IMR-90 (cell line): ENCODE measurements at regions not wholly inside any gene's neighbourhood (a gene's known extent, or its start where the extent isn't known, plus 50 kb on each side); places are given as distances from the start of the nearest gene placed in this dataset.

Experiments used
- ATAC-seq: fragments of 200-7000 bp; cut with Tn5 transposase; 2 replicates; pipeline ENCODE4 v1.9.1; 2020; ENCODE audit warnings: low read depth, mild to moderate bottlenecking, moderate library complexity
- BruUV-seq: library from RNA; stranded (reverse); fragments of 400-500 nt; replicated peaks from 2 replicates; lab custom pipeline; 2021; lab: Mats Ljungman, UMichigan
- CTCF ChIA-PET: fragments of 300-600 bp; formaldehyde crosslinking; extraction: SDS; loops from one replicate; lab custom pipeline; 2021; ENCODE audit warnings: antibody characterized with exemption; lab: Yijun Ruan, JAX
- POLR2A ChIA-PET: fragments of 300-600 bp; sonication (Branson Sonifier 250); formaldehyde crosslinking; loops from one replicate; lab custom pipeline; 2022; ENCODE audit warnings: antibody characterized with exemption; ENCODE audit not compliant: unreplicated experiment; lab: Charles Lee
- DNase-seq: peaks from one replicate; pipeline ENCODE4 v3.0.0; 2013
- H2AFZ ChIP-seq: replicated peaks from 2 replicates; pipeline ENCODE3; 2013; ENCODE audit warnings: low read length, mild to moderate bottlenecking; ENCODE audit not compliant: poor library complexity
- H2AK5ac ChIP-seq: 2 replicates; pipeline ENCODE4 v1.6.1; 2013; ENCODE audit warnings: low read depth, low read length, inconsistent platforms
- H2AK9ac ChIP-seq: replicated peaks from 2 replicates; pipeline ENCODE3; 2013; ENCODE audit warnings: mild to moderate bottlenecking, low read depth, low read length, moderate library complexity; ENCODE audit not compliant: poor library complexity
- H2BK120ac ChIP-seq: 2 replicates; pipeline ENCODE4 v1.6.1; 2013; ENCODE audit warnings: low read depth, low read length, inconsistent platforms
- H2BK15ac ChIP-seq: 3 replicates; pipeline ENCODE4 v1.6.1; 2013; ENCODE audit warnings: low read depth, low read length, inconsistent platforms
- H2BK20ac ChIP-seq: 2 replicates; pipeline ENCODE4 v1.6.1; 2013; ENCODE audit warnings: low read depth, mild to moderate bottlenecking, inconsistent platforms, low read length, moderate library complexity
- H2BK5ac ChIP-seq: 2 replicates; pipeline ENCODE4 v1.6.1; 2013; ENCODE audit warnings: mild to moderate bottlenecking, low read depth, low read length, inconsistent platforms; ENCODE audit not compliant: poor library complexity, severe bottlenecking
- H3K14ac ChIP-seq: replicated peaks from 2 replicates; pipeline ENCODE4 v1.6.1; 2013; ENCODE audit warnings: low read depth, low read length, inconsistent platforms
- H3K18ac ChIP-seq: 2 replicates; pipeline ENCODE4 v1.6.1; 2013; ENCODE audit warnings: low read depth, low read length, control low read depth
- H3K23ac ChIP-seq: 2 replicates; pipeline ENCODE4 v1.6.1; 2013; ENCODE audit warnings: low read depth, low read length, inconsistent platforms
- H3K27ac ChIP-seq: 2 replicates; pipeline ENCODE4 v1.5.1; 2013; ENCODE audit warnings: mild to moderate bottlenecking, control low read depth, low read length; ENCODE audit not compliant: insufficient read depth
- H3K27me3 ChIP-seq: 2 replicates; pipeline ENCODE4 v1.6.1; 2013; ENCODE audit warnings: low read length; ENCODE audit not compliant: control insufficient read depth, insufficient read depth
- H3K36me3 ChIP-seq: 2 replicates; pipeline ENCODE4 v1.6.1; 2013; ENCODE audit warnings: low read length, mixed read lengths; ENCODE audit not compliant: control insufficient read depth, insufficient read depth
- H3K4ac ChIP-seq: 2 replicates; pipeline ENCODE4 v1.6.1; 2013; ENCODE audit warnings: low read depth, low read length, inconsistent platforms
- H3K4me1 ChIP-seq: 2 replicates; pipeline ENCODE4 v1.6.1; 2013; ENCODE audit warnings: low read length, mixed read lengths; ENCODE audit not compliant: control insufficient read depth, insufficient read depth
- H3K4me2 ChIP-seq: 2 replicates; pipeline ENCODE4 v1.6.1; 2013; ENCODE audit warnings: low read depth, mild to moderate bottlenecking, control low read depth, low read length, moderate library complexity
- H3K4me3 ChIP-seq: 2 replicates; pipeline ENCODE4 v1.5.1; 2013; ENCODE audit warnings: low read depth, mild to moderate bottlenecking, control low read depth, low read length, moderate library complexity; ENCODE audit not compliant: insufficient read depth
- H3K56ac ChIP-seq: 2 replicates; pipeline ENCODE4 v1.6.1; 2013; ENCODE audit warnings: low read length, inconsistent platforms; ENCODE audit not compliant: insufficient read depth; ENCODE audit errors: extremely low read depth
- H3K79me1 ChIP-seq, 2 experiments: 2 replicates each; pipeline ENCODE4 v1.6.1; 2013; ENCODE audit warnings: low read length in 2 of 2, inconsistent platforms in 1 of 2, low read depth in 1 of 2
- H3K9ac ChIP-seq: 2 replicates; pipeline ENCODE4 v1.6.1; 2013; ENCODE audit warnings: low read depth, low read length, control low read depth
- H3K9me1 ChIP-seq: 2 replicates; pipeline ENCODE4 v1.6.1; 2013; ENCODE audit warnings: low read length, inconsistent platforms; ENCODE audit not compliant: insufficient read depth
- H3K9me3 ChIP-seq: 2 replicates; pipeline ENCODE4 v1.6.1; 2013; ENCODE audit warnings: low read length; ENCODE audit not compliant: control insufficient read depth, insufficient read depth
- H4K20me1 ChIP-seq: 2 replicates; pipeline ENCODE4 v1.6.1; 2013; ENCODE audit warnings: low read length, inconsistent platforms; ENCODE audit not compliant: insufficient read depth
- H4K5ac ChIP-seq: 2 replicates; pipeline ENCODE4 v1.6.1; 2013; ENCODE audit warnings: mild to moderate bottlenecking, low read depth, low read length, control low read depth
- H4K8ac ChIP-seq, 2 experiments: 2 replicates each; pipeline ENCODE4 v1.6.1; 2013; ENCODE audit warnings: low read depth in 2 of 2, low read length in 2 of 2, control low read depth in 1 of 2, inconsistent platforms in 1 of 2
- H4K91ac ChIP-seq: 2 replicates; pipeline ENCODE4 v1.6.1; 2013; ENCODE audit warnings: low read depth, low read length, inconsistent platforms; ENCODE audit not compliant: insufficient read depth
- BHLHE40 ChIP-seq: fragments of 150-350 bp; IDR thresholded peaks from 2 replicates; pipeline ENCODE4 v1.6.1; 2016; ENCODE audit warnings: mild to moderate bottlenecking, low read depth, low read length
- ELK1 ChIP-seq: fragments of 150-350 bp; IDR thresholded peaks from 2 replicates; pipeline ENCODE4 v1.6.1; 2016; ENCODE audit warnings: low read depth, mild to moderate bottlenecking, low read length, moderate library complexity, borderline replicate concordance
- FOS ChIP-seq: fragments of 150-350 bp; IDR thresholded peaks from 2 replicates; pipeline ENCODE4 v1.6.1; 2016; ENCODE audit warnings: low read depth, low read length
- MAFK ChIP-seq: IDR thresholded peaks from 2 replicates; pipeline ENCODE4 v1.6.1; 2012; ENCODE audit warnings: low read depth, low read length, improper control_type of control experiment
- MXI1 ChIP-seq: IDR thresholded peaks from 2 replicates; pipeline ENCODE4 v1.6.1; 2012; ENCODE audit warnings: low read depth, mild to moderate bottlenecking, low read length, moderate library complexity, borderline replicate concordance
- RFX5 ChIP-seq: IDR thresholded peaks from 2 replicates; pipeline ENCODE4 v1.8.0; 2012; ENCODE audit warnings: low read depth, mild to moderate bottlenecking, low read length, moderate library complexity
- SMC3 ChIP-seq: fragments of 150-350 bp; IDR thresholded peaks from 2 replicates; pipeline ENCODE4 v1.6.1; 2016; ENCODE audit warnings: low read depth, mild to moderate bottlenecking, antibody characterized with exemption, low read length, moderate library complexity
- WGBS, 2 experiments: methylation state at CpG; one replicate each; pipeline versions ENCODE4 v1.1.5 to v1.1.7; 2013; ENCODE audit warnings: missing lambda C conversion rate in 2 of 2; ENCODE audit not compliant: insufficient read length in 1 of 2; ENCODE audit errors: extremely low coverage in 2 of 2; 5-methylcytosine and 5-hydroxymethylcytosine counted together
- dilution Hi-C: fragments of 300-500 bp; cut with HindIII; formaldehyde crosslinking; loops from one replicate; pipeline ENCODE4 v1.14.3; 2018; ENCODE audit warnings: low sequenced_read_pairs; ENCODE audit not compliant: unreplicated experiment
- in situ Hi-C: fragments of 300-500 bp; cut with MboI; formaldehyde crosslinking; loops from 3 replicates; pipeline ENCODE4 v1.14.3; 2019; ENCODE audit warnings: low sequenced_read_pairs, inconsistent platforms, mixed read lengths
- intact Hi-C: fragments of 100-400 bp; cut with micrococcal nuclease; formaldehyde crosslinking; loops from 2 replicates; pipeline ENCODE4 v1.10.0; 2022
- TF ChIP-seq, protein P1 (sequence below): conservative IDR thresholded peaks from 2 replicates; pipeline ENCODE4 v1.5.1; 2012; ENCODE audit warnings: mild to moderate bottlenecking, low read depth, low read length, improper control_type of control experiment

DNA sequence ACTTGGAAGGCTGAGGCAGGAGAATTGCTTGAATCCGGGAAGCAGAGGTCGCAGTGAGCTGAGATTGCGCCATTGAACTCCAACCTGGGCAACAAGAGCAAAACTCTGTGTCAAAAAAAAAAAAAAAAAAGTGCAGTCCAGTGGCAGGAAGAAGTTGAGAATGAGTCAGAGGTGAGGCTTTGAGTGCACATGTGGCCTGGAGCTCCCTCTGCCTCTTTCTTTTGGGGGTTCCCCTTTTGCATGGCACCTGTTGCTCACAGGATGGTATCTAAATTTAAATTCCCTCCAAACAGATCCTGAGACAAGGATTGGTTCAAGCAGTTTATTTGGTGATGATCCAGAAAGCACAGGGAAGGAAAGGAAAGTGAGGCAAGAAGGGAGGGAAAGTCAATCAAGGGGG, 151.4 kb upstream of the STX18 start:
- Histone ChIP-seq H3K4me2 (no peak overlapping the region), H3K9me1 (no peaks in the 10 kb centered on the region; the same call in 1 of the 2 replicates), H2AK5ac (no peak overlapping the region), H4K5ac (no peak overlapping the region), H3K56ac (no peak overlapping the region), H3K9ac (no peak overlapping the region), H3K18ac (no peak overlapping the region), H3K79me1 (no peaks in the 10 kb centered on the region), H3K9me3 (no peaks in the 10 kb centered on the region), H4K91ac (no peak overlapping the region), H3K4me1 (no peaks in the 10 kb centered on the region), H3K4me3 (no peak overlapping the region), H4K20me1 (no peaks in the 10 kb centered on the region), H2AFZ (no peak overlapping the region), H4K8ac (no peak overlapping the region), H3K27me3 (peaks cover 5% of the 10 kb centered on the region; the same call in 1 of the 2 replicates), H2BK20ac (no peak overlapping the region), H2BK5ac (no peak overlapping the region), H2BK15ac (no peak overlapping the region), H2BK120ac (no peak overlapping the region), H3K14ac (no peak overlapping the region), H2AK9ac (no peak overlapping the region), H3K4ac (no peak overlapping the region), H3K27ac (no peak overlapping the region), H3K23ac (no peak overlapping the region), H3K36me3 (no peaks in the 10 kb centered on the region)
- BruUV-seq: no TSS peak
- no peak for DNase-seq
- no peak for TF ChIP-seq FOS
- no peak for TF ChIP-seq MXI1
- TF ChIP-seq ELK1: no peak
- no peak for TF ChIP-seq RFX5
- no peak for TF ChIP-seq BHLHE40
- no peak for TF ChIP-seq MAFK
- TF ChIP-seq, protein P1, sequence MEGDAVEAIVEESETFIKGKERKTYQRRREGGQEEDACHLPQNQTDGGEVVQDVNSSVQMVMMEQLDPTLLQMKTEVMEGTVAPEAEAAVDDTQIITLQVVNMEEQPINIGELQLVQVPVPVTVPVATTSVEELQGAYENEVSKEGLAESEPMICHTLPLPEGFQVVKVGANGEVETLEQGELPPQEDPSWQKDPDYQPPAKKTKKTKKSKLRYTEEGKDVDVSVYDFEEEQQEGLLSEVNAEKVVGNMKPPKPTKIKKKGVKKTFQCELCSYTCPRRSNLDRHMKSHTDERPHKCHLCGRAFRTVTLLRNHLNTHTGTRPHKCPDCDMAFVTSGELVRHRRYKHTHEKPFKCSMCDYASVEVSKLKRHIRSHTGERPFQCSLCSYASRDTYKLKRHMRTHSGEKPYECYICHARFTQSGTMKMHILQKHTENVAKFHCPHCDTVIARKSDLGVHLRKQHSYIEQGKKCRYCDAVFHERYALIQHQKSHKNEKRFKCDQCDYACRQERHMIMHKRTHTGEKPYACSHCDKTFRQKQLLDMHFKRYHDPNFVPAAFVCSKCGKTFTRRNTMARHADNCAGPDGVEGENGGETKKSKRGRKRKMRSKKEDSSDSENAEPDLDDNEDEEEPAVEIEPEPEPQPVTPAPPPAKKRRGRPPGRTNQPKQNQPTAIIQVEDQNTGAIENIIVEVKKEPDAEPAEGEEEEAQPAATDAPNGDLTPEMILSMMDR: no peak
- TF ChIP-seq SMC3: no peak
- ATAC-seq: no peak
- intact Hi-C loops: no loop called here
- ChIA-PET POLR2A (interaction anchor here (0.6 kb wide), 1 partner anchor 620 kb away, joined by 3 read pairs; no protein-coding TSS in a partner anchor), CTCF (interaction anchor here (1.3 kb wide), 1 partner anchor 10 kb away, joined by 3 read pairs; no protein-coding TSS in a partner anchor)
- WGBS, 2 experiments: 86% methylated on average over 2 of the region's 3 CpGs; no CpG with 5 or more reads in 1 of the 2 experiments
- dilution Hi-C loops: no loop called here
- in situ Hi-C loops: no loop called here
